ENCODE measurements at regions not wholly inside any gene's neighbourhood (a gene's known extent, or its start where the extent isn't known, plus 50 kb on each side); places are given as distances from the start of the nearest gene placed in this dataset.

GRCh38 chr5:103464835-103465484 lies 97.6 kb downstream of the NUDT12 start:
- in situ Hi-C loops (cut with MboI; ENCODE audit: low sequenced_read_pairs), result no loop called here

GRCh38 chr5:103463261-103463660 lies 99.3 kb downstream of the NUDT12 start:
- in situ Hi-C loops (cut with MboI; ENCODE audit: low sequenced_read_pairs), result no loop called here

- in situ Hi-C loops (cut with MboI; ENCODE audit: low sequenced_read_pairs), result no loop called here
Measured at GRCh38 chr5:103461243-103461642, 101.3 kb downstream of the NUDT12 start.

- in situ Hi-C loops (cut with MboI; ENCODE audit: low sequenced_read_pairs), result no loop called here
Measured at GRCh38 chr5:103458497-103459040, 104.0 kb downstream of the NUDT12 start.

GRCh38 chr5:103456476-103456875 lies 106.1 kb downstream of the NUDT12 start:
- in situ Hi-C loops (cut with MboI; ENCODE audit: low sequenced_read_pairs), result no loop called here

GRCh38 chr5:103455796-103456195 lies 106.8 kb downstream of the NUDT12 start:
- in situ Hi-C loops (cut with MboI; ENCODE audit: low sequenced_read_pairs), result no loop called here

- in situ Hi-C loops (cut with MboI; ENCODE audit: low sequenced_read_pairs), result no loop called here
Measured at GRCh38 chr5:103454770-103455169, 107.8 kb downstream of the NUDT12 start.

GRCh38 chr5:103452666-103453065 lies 109.9 kb downstream of the NUDT12 start:
- in situ Hi-C loops (cut with MboI; ENCODE audit: low sequenced_read_pairs), result no loop called here

- in situ Hi-C loops (cut with MboI; ENCODE audit: low sequenced_read_pairs), result no loop called here
Measured at GRCh38 chr5:103452089-103452488, 110.5 kb downstream of the NUDT12 start.

- in situ Hi-C loops (cut with MboI; ENCODE audit: low sequenced_read_pairs), result no loop called here
Measured at GRCh38 chr5:103451261-103451660, 111.3 kb downstream of the NUDT12 start.

GRCh38 chr5:103450333-103451061 lies 112.1 kb downstream of the NUDT12 start:
- in situ Hi-C loops (cut with MboI; ENCODE audit: low sequenced_read_pairs), result no loop called here

- in situ Hi-C loops (cut with MboI; ENCODE audit: low sequenced_read_pairs), result no loop called here
Measured at GRCh38 chr5:103446813-103447212, 115.8 kb downstream of the NUDT12 start.

GRCh38 chr5:103445426-103446035 lies 117.1 kb downstream of the NUDT12 start:
- in situ Hi-C loops (cut with MboI; ENCODE audit: low sequenced_read_pairs), result no loop called here

GRCh38 chr5:103444333-103445038 lies 118.1 kb downstream of the NUDT12 start:
- in situ Hi-C loops (cut with MboI; ENCODE audit: low sequenced_read_pairs), result no loop called here

- in situ Hi-C loops (cut with MboI; ENCODE audit: low sequenced_read_pairs), result no loop called here
Measured at GRCh38 chr5:103442750-103443149, 119.8 kb downstream of the NUDT12 start.

GRCh38 chr5:103441523-103441922 lies 121.1 kb downstream of the NUDT12 start:
- in situ Hi-C loops (cut with MboI; ENCODE audit: low sequenced_read_pairs), result no loop called here

- in situ Hi-C loops (cut with MboI; ENCODE audit: low sequenced_read_pairs), result no loop called here
Measured at GRCh38 chr5:103439007-103439406, 123.6 kb downstream of the NUDT12 start.

GRCh38 chr5:103436656-103437055 lies 125.9 kb downstream of the NUDT12 start:
- in situ Hi-C loops (cut with MboI; ENCODE audit: low sequenced_read_pairs), result no loop called here

- in situ Hi-C loops (cut with MboI; ENCODE audit: low sequenced_read_pairs), result no loop called here
Measured at GRCh38 chr5:103436112-103436511, 126.5 kb downstream of the NUDT12 start.

- in situ Hi-C loops (cut with MboI; ENCODE audit: low sequenced_read_pairs), result no loop called here
Measured at GRCh38 chr5:103435136-103435889, 127.3 kb downstream of the NUDT12 start.
